COLO668 (cell line): ENCODE measurements at regions not wholly inside any gene's neighbourhood (a gene's known extent, or its start where the extent isn't known, plus 50 kb on each side); places are given as distances from the start of the nearest gene placed in this dataset.

Source experiments
- DNase-seq: peaks from one replicate; lab custom pipeline; 2025; ENCODE audit not compliant: unreplicated experiment; lab: John Stamatoyannopoulos, UW

GRCh38 chr11:81071606-81072005, 1630.8 kb upstream of the TENM4 start:
- no peak for DNase-seq

- DNase-seq, result no peak
Measured at GRCh38 chr11:81070948-81071347, 1630.1 kb upstream of the TENM4 start.

DNA sequence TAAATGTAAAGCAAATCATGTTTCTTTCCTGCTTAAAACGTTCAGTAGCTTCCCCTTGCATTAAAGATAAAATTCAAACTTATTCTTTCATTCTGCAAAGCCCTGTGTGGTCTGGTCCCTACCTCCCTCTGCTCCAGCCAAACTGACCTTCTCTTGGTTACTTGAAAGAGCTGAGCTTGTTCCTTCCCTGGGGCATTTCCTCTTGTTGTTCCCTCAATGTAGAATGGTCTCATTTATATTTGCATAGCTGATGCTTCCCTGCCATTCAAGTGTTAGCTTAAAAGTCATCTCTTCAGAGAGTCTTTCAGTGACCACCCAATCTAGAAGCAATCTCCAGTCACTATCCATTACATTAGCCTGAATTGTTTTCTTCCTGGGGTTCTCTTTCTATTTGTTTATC, 1618.5 kb upstream of the TENM4 start:
- no peak for DNase-seq

- DNase-seq, result no peak
Measured at GRCh38 chr11:81052344-81053158, 1611.7 kb upstream of the TENM4 start.

- no peak for DNase-seq
Measured at GRCh38 chr11:81039916-81040524, 1599.2 kb upstream of the TENM4 start.

DNA sequence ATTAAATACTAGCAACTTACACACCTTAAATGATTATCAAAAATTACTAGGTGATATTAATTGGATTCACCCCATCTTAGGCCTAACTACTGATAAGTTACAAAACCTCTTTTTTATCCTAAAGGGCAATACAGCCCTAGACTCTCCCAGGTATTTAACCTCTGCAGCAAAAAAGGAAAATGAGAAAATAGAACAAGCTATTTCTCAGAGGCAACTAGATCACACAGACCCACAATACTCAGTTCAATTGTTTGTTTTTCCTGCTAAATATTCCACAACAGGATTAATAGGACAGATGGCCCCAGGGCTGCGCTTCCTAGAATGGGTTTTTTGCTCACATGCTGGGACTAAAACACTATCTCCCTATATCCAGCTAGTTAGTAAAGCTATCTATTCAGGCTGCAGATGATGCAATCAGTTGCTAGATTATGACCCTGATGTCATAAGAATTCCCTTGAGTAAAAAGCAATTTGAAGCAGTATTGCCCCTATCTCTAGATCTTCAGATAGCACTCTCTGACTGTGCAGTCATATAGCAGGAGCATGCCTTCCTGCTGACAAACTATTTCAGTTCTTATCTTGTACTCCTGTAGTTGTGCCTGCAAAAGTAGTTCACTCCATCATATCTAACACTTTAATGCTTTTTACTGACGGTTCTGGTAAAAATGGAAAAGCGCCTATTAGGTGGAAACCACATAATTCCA, 1595.5 kb upstream of the TENM4 start:
- DNase-seq, result no peak

DNA sequence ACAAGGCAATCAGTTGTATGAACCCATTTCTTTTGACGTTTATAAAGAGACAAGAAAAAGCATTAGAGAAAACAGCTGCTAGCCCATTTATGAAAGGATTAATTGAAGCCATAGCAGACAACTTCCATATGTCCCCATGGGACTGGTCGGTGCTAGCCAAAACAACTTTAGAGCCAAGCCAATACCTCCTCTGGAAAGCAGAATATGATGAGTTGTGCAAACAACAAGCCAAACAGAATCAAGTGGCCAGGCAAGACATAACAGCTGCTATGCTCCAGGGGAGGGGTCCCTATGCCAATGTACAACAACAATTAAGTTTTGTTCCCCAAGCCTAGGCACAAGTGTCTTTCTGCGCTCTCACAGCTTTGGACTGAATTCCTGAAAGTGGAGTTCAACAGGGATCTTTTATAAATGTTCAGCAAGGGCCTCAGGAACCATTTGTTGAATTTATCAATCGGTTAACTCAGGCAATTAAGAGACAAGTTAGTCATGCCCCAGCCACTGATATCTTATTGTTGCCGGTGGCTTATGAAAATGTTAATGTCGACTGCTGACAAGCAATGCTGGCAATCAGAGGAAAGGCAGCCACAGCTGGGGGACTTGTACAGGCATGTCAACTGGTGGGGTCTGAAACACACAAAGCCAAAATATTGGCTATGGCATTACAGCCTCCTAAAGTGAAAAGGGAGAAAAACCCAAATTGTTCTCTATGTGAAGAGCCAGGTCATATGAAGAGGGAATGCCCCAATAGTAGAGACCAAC, 1593.1 kb upstream of the TENM4 start:
- DNase-seq, result no peak

GRCh38 chr11:81032906-81033305, 1592.1 kb upstream of the TENM4 start:
- no peak for DNase-seq

GRCh38 chr11:81030186-81030585, 1589.4 kb upstream of the TENM4 start:
- DNase-seq, result no peak

DNA sequence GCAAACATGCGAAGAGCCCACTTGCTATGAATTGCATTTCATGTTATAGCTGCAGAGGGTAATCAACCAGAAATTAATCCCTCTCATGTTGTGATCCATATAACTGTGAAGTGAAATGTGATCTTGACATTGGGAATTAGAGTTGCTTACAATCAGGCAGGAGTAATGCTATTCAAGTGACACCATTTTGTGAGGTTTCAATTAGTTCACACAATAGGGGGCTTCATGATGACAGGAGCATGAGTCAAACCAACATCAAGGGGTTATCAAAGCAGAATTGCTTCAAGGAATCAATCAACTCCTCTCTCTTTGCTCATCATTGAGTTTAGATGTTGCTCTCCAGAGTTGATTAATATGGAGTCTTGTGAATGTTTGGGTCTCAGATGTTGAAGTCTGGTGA, 1585.2 kb upstream of the TENM4 start:
- DNase-seq, result no peak

GRCh38 chr11:81022057-81022456, 1581.2 kb upstream of the TENM4 start:
- DNase-seq, result no peak

DNA sequence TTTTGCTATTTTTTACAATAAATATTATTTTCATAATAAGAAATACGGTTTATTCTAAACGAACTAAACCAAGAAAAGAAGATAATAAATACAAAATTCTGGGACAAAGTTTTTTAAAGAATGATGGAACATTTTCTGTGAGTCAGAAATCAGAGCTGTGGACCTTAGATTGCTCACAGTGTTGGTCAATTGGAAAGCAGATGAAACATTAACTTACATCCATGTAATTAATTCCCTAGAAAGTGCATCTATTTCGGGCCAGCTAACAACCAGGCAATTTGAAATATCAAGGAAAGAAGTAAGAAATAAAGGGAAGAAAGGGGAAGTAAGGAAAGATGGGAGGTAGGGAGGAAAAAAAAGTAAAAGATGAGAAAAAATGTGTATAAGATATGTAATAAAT, 1569.8 kb upstream of the TENM4 start:
- DNase-seq, result no peak

DNA sequence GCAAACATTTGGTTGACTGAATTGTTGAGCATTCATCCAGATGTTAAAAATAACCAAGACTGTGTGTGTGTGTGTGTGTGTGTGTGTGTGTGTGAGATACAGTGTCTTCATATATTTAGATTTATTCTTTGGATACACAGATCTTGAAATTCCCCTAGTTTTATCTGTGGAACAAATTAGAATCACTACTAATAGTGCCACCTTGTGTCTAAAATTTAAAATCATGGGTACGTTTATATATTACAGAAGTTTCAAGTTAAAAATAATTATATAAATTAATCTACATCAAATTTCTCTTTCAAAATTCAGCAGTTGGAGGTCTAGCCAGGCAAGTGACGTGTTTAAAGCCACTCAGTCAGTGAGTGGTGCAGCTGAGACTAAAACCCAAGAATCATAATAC, 1566.2 kb upstream of the TENM4 start:
- no peak for DNase-seq

DNA sequence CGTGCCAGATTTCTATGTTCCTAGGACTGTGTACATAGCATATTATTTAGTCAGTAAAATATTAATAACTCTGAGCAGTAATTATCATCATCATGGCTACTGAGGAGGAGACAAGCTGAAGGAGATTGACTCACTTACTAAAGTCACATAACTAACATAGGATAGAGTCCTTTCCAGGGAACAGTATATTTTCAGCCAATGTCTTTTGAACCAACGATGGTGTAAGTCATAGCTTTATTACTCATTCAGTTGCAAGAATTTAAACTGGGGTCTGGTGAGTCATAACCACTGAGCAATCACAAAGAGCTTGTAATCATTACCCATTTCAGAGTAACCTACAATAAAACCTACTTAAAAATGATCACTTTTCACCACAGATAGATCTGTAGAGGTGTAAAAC, 1564.8 kb upstream of the TENM4 start:
- no peak for DNase-seq

DNA sequence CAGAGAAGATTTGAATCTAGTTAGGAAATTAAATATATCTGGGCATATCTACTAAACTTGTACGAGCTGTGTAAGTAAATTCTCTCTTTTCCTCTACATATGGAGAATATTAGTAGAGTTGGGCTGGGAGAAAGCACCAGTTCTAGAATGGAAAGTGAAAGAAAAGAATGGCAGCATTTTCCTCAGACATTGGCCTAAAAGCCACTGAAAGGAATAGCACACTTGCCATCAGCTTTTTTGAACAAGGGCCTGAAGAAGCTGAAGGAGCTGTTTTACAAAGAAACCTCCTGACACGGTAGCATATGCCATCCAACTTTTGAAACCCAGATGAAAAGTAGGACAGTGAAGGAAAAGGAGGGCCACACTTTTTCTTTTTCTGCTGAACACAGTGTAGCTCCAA, 1563.7 kb upstream of the TENM4 start:
- DNase-seq, result no peak

DNA sequence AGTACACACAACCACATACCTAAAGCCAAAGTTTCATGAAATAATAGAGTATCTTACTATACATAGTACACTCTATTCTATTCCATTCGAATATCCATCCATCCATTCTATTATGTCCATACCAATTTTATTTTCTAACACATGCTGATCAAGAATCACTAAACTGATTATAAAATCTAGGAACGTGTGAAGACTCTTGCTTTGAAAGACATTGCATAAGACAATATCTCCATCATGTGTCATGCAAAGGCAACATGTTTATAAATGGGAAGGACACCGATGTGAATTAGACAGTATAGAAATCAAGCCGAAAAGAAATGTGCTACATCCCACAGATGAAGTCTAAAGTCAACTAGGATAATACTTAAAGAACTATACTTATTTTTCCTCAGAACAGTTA, 1561.5 kb upstream of the TENM4 start:
- DNase-seq, result no peak

GRCh38 chr11:81000735-81001134, 1559.9 kb upstream of the TENM4 start:
- DNase-seq, result no peak

- no peak for DNase-seq
Measured at GRCh38 chr11:81000334-81000733, 1559.5 kb upstream of the TENM4 start.

- DNase-seq, result no peak
Measured at GRCh38 chr11:80995523-80995922, 1554.7 kb upstream of the TENM4 start.

GRCh38 chr11:80993536-80993935, 1552.7 kb upstream of the TENM4 start:
- no peak for DNase-seq

DNA sequence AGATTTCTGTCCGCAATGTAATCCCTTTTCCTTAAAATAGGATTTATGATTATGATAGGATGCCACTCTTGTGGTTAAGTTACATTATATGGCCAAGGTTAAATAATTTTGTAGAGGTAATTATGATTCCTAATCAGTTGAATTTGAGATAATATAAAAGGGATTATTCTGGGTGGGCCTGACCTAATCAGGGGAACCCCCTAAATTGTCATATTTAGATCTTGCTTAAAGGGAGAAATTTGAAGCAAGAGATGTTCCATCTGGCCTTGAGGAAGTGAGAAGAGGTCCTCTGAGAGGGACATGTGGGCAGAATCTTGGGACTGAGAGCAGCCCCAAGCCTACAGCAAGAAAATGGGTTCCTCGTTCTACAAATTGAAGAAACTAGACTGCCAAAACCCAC, 1550.1 kb upstream of the TENM4 start:
- no peak for DNase-seq
